PC-3 (cell line): ENCODE measurements at regions not wholly inside any gene's neighbourhood (a gene's known extent, or its start where the extent isn't known, plus 50 kb on each side); places are given as distances from the start of the nearest gene placed in this dataset.

ENCODE experiments used
- ATAC-seq: fragments of 200-7000 bp; cut with Tn5 transposase; 2 replicates; pipeline ENCODE4 v1.9.1; 2020; ENCODE audit warnings: mild to moderate bottlenecking, moderate library complexity
- BruUV-seq: library from RNA; stranded (reverse); fragments of 400-500 nt; replicated peaks from 2 replicates; lab custom pipeline; 2021; lab: Mats Ljungman, UMichigan
- CTCF ChIA-PET: fragments of 300-600 bp; sonication (Branson Sonifier 250); formaldehyde crosslinking; loops from one replicate; lab custom pipeline; 2022; ENCODE audit warnings: antibody characterized with exemption; lab: Charles Lee
- POLR2A ChIA-PET: fragments of 300-600 bp; sonication (Branson Sonifier 250); formaldehyde crosslinking; loops from one replicate; lab custom pipeline; 2022; ENCODE audit warnings: antibody characterized with exemption; ENCODE audit not compliant: unreplicated experiment; lab: Charles Lee
- DNase-seq: peaks from one replicate; pipeline ENCODE4 v3.0.0-alpha.2; 2015
- H2AFZ ChIP-seq: fragments of 300-600 bp; sonication (generic); 2 replicates; pipeline ENCODE4 v1.6.0; 2016; ENCODE audit warnings: antibody characterized with exemption, low read length
- H3F3A ChIP-seq: fragments of 300-600 bp; sonication (generic); one replicate; pipeline ENCODE4 v1.6.0; 2017; ENCODE audit warnings: antibody characterized with exemption, low read length, control low read depth, mild to moderate bottlenecking; ENCODE audit not compliant: unreplicated experiment
- H3K27ac ChIP-seq: fragments of 300-600 bp; sonication (generic); 2 replicates; pipeline ENCODE4 v1.5.1; 2016; ENCODE audit warnings: mild to moderate bottlenecking, low read length
- H3K27me3 ChIP-seq: fragments of 300-600 bp; sonication (generic); 2 replicates; pipeline ENCODE4 v1.6.1; 2016; ENCODE audit warnings: low read length, mixed read lengths
- H3K36me3 ChIP-seq: fragments of 300-600 bp; sonication (generic); 2 replicates; pipeline ENCODE4 v1.6.1; 2016; ENCODE audit warnings: low read depth, mixed run types, low read length, mixed read lengths
- H3K4me1 ChIP-seq: fragments of 300-600 bp; sonication (generic); 2 replicates; pipeline ENCODE4 v1.5.1; 2016; ENCODE audit warnings: low read length; ENCODE audit not compliant: insufficient read depth
- H3K4me2 ChIP-seq: fragments of 300-600 bp; sonication (generic); 2 replicates; pipeline ENCODE4 v1.6.0; 2016; ENCODE audit warnings: low read length
- H3K4me3 ChIP-seq: fragments of 300-600 bp; sonication (generic); 2 replicates; pipeline ENCODE4 v1.5.1; 2016; ENCODE audit warnings: mild to moderate bottlenecking, low read length, mixed read lengths
- H3K79me2 ChIP-seq: fragments of 300-600 bp; sonication (generic); 2 replicates; pipeline ENCODE4 v1.6.1; 2017; ENCODE audit warnings: low read length, mixed read lengths
- H3K9ac ChIP-seq: fragments of 300-600 bp; sonication (generic); 2 replicates; pipeline ENCODE4 v1.6.0; 2016; ENCODE audit warnings: mild to moderate bottlenecking, low read length
- H3K9me2 ChIP-seq: fragments of 300-600 bp; sonication (generic); replicated peaks from 2 replicates; pipeline ENCODE4 v1.6.1; 2016; ENCODE audit warnings: mixed run types, low read length, mixed read lengths
- H3K9me3 ChIP-seq: fragments of 300-600 bp; sonication (generic); 2 replicates; pipeline ENCODE4 v1.6.1; 2016; ENCODE audit warnings: low read length, mixed read lengths
- H4K20me1 ChIP-seq: fragments of 300-600 bp; sonication (generic); 2 replicates; pipeline ENCODE4 v1.6.1; 2016; ENCODE audit warnings: low read length, mixed read lengths
- EZH2 ChIP-seq: fragments of 300-600 bp; sonication (generic); IDR thresholded peaks from one replicate; pipeline ENCODE4 v1.6.1; 2017; ENCODE audit warnings: antibody characterized with exemption, mild to moderate bottlenecking, low read length; ENCODE audit not compliant: unreplicated experiment
- EZH2phosphoT487 ChIP-seq: fragments of 300-600 bp; sonication (generic); IDR thresholded peaks from 2 replicates; pipeline ENCODE4 v1.6.1; 2018; ENCODE audit warnings: mild to moderate bottlenecking, antibody characterized with exemption, low read length, borderline replicate concordance
- intact Hi-C: fragments of 100-400 bp; cut with micrococcal nuclease; formaldehyde crosslinking; loops from 2 replicates; pipeline ENCODE4 v1.9.0; 2023
- TF ChIP-seq, protein P1 (sequence below): fragments of 300-600 bp; sonication (generic); conservative IDR thresholded peaks from 2 replicates; pipeline ENCODE4 v1.5.1; 2017; ENCODE audit warnings: antibody characterized with exemption, low read depth, mild to moderate bottlenecking, low read length

DNA sequence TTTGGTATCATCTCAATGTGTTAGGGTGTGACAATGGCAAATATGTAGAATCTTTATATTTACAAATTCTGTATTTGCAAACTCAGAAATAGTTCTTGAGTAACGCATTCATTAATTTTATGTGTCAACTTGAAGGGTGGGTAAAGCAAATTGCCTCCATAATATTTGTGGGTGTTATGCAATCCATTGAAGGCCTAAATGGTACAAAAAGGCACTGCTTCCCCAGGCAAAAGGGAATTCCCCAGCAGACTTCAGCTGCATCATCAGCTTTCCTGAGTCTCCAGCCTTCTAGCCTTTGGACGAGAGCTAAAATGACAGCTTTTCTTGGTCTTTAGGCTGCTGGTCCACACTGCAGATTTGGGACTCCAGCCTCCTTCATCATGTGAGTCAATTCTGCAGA is 292.2 kb upstream of the PCDH7 start:
- no peak overlapping the region for H3K4me3 ChIP-seq
- H2AFZ ChIP-seq, result no peak overlapping the region
- ChIA-PET POLR2A (no interaction called here), CTCF (no interaction called here)
- H3K27me3 ChIP-seq, result no peaks in the 10 kb centered on the region
- no peaks in the 10 kb centered on the region for H3K79me2 ChIP-seq
- intact Hi-C loops, result no loop called here
- TF ChIP-seq EZH2, result no peak
- TF ChIP-seq EZH2phosphoT487, result no peak
- TF ChIP-seq, protein P1, sequence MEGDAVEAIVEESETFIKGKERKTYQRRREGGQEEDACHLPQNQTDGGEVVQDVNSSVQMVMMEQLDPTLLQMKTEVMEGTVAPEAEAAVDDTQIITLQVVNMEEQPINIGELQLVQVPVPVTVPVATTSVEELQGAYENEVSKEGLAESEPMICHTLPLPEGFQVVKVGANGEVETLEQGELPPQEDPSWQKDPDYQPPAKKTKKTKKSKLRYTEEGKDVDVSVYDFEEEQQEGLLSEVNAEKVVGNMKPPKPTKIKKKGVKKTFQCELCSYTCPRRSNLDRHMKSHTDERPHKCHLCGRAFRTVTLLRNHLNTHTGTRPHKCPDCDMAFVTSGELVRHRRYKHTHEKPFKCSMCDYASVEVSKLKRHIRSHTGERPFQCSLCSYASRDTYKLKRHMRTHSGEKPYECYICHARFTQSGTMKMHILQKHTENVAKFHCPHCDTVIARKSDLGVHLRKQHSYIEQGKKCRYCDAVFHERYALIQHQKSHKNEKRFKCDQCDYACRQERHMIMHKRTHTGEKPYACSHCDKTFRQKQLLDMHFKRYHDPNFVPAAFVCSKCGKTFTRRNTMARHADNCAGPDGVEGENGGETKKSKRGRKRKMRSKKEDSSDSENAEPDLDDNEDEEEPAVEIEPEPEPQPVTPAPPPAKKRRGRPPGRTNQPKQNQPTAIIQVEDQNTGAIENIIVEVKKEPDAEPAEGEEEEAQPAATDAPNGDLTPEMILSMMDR, result no peak
- no peaks in the 10 kb centered on the region for H4K20me1 ChIP-seq
- H3K27ac ChIP-seq, result no peak overlapping the region
- ATAC-seq (no peak), DNase-seq (no peak)
- no peaks in the 10 kb centered on the region for H3F3A ChIP-seq
- no peak overlapping the region for H3K4me2 ChIP-seq
- peaks cover 15% of the 10 kb centered on the region; the same call in 1 of the 2 replicates for H3K4me1 ChIP-seq
- no peaks in the 10 kb centered on the region for H3K36me3 ChIP-seq
- no peak overlapping the region for H3K9ac ChIP-seq
- H3K9me2 ChIP-seq, result no peaks in the 10 kb centered on the region
- no TSS peak for BruUV-seq
- no peaks in the 10 kb centered on the region for H3K9me3 ChIP-seq

DNA sequence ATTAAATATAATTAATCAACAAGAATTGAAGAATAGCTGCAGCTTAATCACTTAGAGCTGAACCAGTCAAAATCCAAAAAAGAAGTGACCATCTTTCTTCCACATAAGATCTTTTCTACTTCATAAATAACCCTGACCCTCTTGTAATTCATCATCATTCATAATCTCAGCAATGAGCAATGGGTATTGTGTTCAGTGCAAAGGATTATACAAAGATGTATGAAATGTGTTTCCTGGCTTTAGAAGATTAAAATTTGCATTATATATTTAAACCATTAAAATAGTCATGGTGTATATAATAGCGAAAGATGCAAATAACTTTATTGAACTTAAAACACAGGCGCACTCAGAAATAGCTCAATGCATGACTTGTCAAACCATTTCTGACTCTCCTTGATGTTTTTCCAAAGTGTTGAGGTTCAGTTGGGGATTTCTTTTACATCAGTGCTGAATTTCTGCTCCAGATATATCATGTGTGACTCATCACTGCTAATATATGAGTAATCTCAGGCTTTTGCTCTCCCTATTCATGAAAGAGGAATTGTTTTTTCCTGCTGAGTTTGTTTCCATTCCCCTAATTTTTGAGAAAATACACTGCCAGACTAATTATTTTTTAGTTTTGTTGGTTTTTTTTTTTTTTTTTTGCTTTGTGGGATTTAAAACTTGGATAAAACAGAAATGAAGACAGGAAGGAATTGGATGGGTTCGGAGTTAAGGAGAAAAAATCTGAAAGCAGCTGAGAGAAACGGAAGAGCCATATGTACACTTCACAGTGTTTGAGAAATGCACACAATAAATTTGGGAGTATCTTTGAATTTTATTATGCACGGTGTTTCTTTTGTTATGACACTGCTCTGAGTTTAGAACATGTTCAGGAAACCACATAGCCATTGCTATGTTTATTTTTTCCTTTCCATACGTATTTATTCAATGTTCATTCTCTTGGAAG is 290.1 kb upstream of the PCDH7 start:
- peak; percentile 77 for DNase-seq
- H3K4me2 ChIP-seq, result peak overlapping the region; percentile 76
- ATAC-seq, result peak; percentile 92
- H3K36me3 ChIP-seq, result no peaks in the 10 kb centered on the region
- H3K9me2 ChIP-seq, result no peaks in the 10 kb centered on the region
- ChIA-PET POLR2A (interaction anchor here (0.7 kb wide), 1 partner anchor 8 kb away, joined by 12 read pairs; no protein-coding TSS in a partner anchor), CTCF (no interaction called here)
- H3K79me2 ChIP-seq, result no peaks in the 10 kb centered on the region
- H3K4me3 ChIP-seq, result peak overlapping the region; percentile 51; the same call in 1 of the 2 replicates
- no peaks in the 10 kb centered on the region for H3F3A ChIP-seq
- no peaks in the 10 kb centered on the region for H3K9me3 ChIP-seq
- H4K20me1 ChIP-seq, result no peaks in the 10 kb centered on the region
- H2AFZ ChIP-seq, result 0 out of 2 replicates have a peak overlapping the region, but pooled peaks have one; percentile 14
- no TSS peak for BruUV-seq
- no peaks in the 10 kb centered on the region for H3K27me3 ChIP-seq
- intact Hi-C loops, result no loop called here
- H3K4me1 ChIP-seq, result peaks cover 15% of the 10 kb centered on the region; the same call in 1 of the 2 replicates
- H3K9ac ChIP-seq, result no peak overlapping the region
- H3K27ac ChIP-seq, result peak overlapping the region; percentile 80
- TF ChIP-seq EZH2phosphoT487 (no peak), EZH2 (no peak)
- TF ChIP-seq, protein P1, result no peak

DNA sequence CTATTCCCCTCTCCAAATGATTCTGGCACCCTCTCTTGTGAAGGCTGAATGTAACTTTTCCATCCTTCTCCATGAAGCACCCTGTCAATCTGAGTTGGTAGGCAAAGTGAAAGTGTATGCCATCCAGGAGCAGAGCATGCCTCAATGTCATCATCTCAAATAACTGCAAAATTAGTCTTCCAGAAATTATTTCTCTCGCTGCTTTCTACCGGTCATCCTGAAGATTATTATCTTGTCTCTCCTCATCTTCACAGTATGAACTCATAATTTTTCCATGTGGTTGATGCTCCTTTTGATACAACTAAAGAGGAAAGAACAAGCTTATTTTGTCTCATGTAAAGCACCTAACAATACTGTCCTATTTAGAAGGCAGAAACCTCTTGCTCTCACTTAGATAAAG is 285.5 kb upstream of the PCDH7 start:
- H3K27ac ChIP-seq, result no peak overlapping the region

More for the DNA sequence above, 285.5 kb upstream of the PCDH7 start:
- Histone ChIP-seq H3K4me3 (no peak overlapping the region), H3K79me2 (no peaks in the 10 kb centered on the region), H3K9me3 (no peaks in the 10 kb centered on the region), H3K9ac (no peak overlapping the region), H3F3A (no peaks in the 10 kb centered on the region), H2AFZ (no peak overlapping the region), H3K36me3 (no peaks in the 10 kb centered on the region), H3K27me3 (no peaks in the 10 kb centered on the region), H4K20me1 (no peaks in the 10 kb centered on the region), H3K9me2 (no peaks in the 10 kb centered on the region), H3K4me1 (peaks cover 13% of the 10 kb centered on the region; the same call in 1 of the 2 replicates), H3K4me2 (no peak overlapping the region)
- no TSS peak for BruUV-seq
- intact Hi-C loops, result no loop called here
- TF ChIP-seq EZH2phosphoT487 (no peak), EZH2 (no peak)
- TF ChIP-seq, protein P1, result no peak
- DNase-seq, result no peak
- POLR2A ChIA-PET, result no interaction called here
- ATAC-seq, result no peak
- CTCF ChIA-PET, result no interaction called here
